AG04449 (cell line): ENCODE measurements at regions not wholly inside any gene's neighbourhood (a gene's known extent, or its start where the extent isn't known, plus 50 kb on each side); places are given as distances from the start of the nearest gene placed in this dataset.

Source experiments
- CTCF ChIA-PET: fragments of 350-600 bp; formaldehyde crosslinking; extraction: SDS; loops from one replicate; lab custom pipeline; 2021; ENCODE audit warnings: antibody characterized with exemption; lab: Yijun Ruan, JAX
- POLR2A ChIA-PET: fragments of 400-600, 350-600 bp; formaldehyde crosslinking; extraction: SDS; loops from one replicate; lab custom pipeline; 2020; ENCODE audit warnings: antibody characterized with exemption, inconsistent platforms; lab: Yijun Ruan, JAX
- DNase-seq: peaks from one replicate; pipeline ENCODE4 v3.0.0-alpha.2; 2010; ENCODE audit warnings: low read depth, low spot score
- H3K4me3 ChIP-seq: 2 replicates; pipeline ENCODE4 v1.5.1; 2011; ENCODE audit warnings: low read depth, mild to moderate bottlenecking, control low read depth, low read length
- TF ChIP-seq, protein P1 (sequence below): IDR thresholded peaks from one replicate; pipeline ENCODE4 v1.5.1; 2011; ENCODE audit warnings: mild to moderate bottlenecking, moderate library complexity, low read length, control low read depth, inconsistent platforms; ENCODE audit not compliant: insufficient read depth; ENCODE audit errors: missing control alignments

DNA sequence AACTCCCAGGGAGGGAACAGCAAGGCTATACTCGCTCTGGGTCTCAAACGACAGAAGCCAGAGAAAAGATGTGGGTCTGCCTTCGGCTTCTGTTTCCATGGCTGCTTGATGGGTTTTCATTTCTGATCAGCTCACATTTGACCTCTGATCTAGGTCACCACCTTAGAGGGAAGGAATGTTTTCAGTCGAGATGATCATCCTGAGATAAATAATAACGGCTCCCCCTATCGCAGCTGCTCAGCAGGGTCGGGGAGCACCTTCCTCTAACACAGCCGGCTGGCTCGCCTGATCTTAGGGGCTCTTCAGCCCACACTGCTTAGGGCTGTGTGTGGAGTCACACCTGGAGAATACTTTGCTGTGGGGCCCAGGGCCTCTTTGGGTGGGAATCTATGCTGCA, 53.1 kb upstream of the ZNF648 start:
- TF ChIP-seq, protein P1, sequence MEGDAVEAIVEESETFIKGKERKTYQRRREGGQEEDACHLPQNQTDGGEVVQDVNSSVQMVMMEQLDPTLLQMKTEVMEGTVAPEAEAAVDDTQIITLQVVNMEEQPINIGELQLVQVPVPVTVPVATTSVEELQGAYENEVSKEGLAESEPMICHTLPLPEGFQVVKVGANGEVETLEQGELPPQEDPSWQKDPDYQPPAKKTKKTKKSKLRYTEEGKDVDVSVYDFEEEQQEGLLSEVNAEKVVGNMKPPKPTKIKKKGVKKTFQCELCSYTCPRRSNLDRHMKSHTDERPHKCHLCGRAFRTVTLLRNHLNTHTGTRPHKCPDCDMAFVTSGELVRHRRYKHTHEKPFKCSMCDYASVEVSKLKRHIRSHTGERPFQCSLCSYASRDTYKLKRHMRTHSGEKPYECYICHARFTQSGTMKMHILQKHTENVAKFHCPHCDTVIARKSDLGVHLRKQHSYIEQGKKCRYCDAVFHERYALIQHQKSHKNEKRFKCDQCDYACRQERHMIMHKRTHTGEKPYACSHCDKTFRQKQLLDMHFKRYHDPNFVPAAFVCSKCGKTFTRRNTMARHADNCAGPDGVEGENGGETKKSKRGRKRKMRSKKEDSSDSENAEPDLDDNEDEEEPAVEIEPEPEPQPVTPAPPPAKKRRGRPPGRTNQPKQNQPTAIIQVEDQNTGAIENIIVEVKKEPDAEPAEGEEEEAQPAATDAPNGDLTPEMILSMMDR = no peak
- ChIA-PET POLR2A (no interaction called here), CTCF (interaction anchor here (2.4 kb wide), 1 partner anchor 282 kb away, joined by 7 read pairs; no protein-coding TSS in a partner anchor)
- no peak for DNase-seq
- no peak overlapping the region for H3K4me3 ChIP-seq

- no peak for DNase-seq
- POLR2A ChIA-PET = no interaction called here
- H3K4me3 ChIP-seq = no peak overlapping the region
- CTCF ChIA-PET = interaction anchor here (0.6 to 2.4 kb wide), 3 partner anchors 29 to 367 kb away, joined by 3 to 7 read pairs (median 7); no protein-coding TSS in a partner anchor
- TF ChIP-seq, protein P1 = no peak
These were observed 52.5 kb upstream of the ZNF648 start for GRCh38 chr1:182113879-182114626.

DNA sequence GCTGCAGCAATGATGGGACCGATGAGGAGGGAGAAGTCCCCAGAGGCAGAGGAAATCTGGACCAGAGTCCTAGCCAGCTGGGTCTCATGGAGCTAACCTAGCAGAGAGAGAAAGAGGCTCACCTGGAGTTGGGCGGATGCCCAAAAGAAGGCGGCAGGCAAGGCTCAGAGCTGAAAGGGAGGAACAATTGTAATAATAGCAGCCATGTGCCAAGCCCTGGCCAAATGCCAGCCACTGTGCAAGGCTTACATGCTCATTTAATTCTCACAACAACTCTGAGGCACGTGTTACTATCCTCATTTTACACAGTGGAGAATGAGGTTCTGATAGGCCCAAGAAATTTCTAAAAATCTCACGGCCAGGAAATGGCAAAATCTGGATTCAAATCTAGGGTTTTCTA, 50.0 kb upstream of the ZNF648 start:
- no peak overlapping the region for H3K4me3 ChIP-seq
- CTCF ChIA-PET = interaction anchor here (2.3 kb wide), 1 partner anchor 32 kb away, joined by 7 read pairs; no protein-coding TSS in a partner anchor
- TF ChIP-seq, protein P1 = no peak
- DNase-seq = no peak
- POLR2A ChIA-PET = no interaction called here
